Neural progenitor cell (in vitro differentiated cells): ENCODE measurements at regions not wholly inside any gene's neighbourhood (a gene's known extent, or its start where the extent isn't known, plus 50 kb on each side); places are given as distances from the start of the nearest gene placed in this dataset.

Experiments
- DNase-seq: peaks from one replicate; pipeline ENCODE4 v3.0.0-alpha.2; 2016; ENCODE audit warnings: low spot score
- H2AFZ ChIP-seq: fragments of 200-600 bp; sonication (generic); replicated peaks from 2 replicates; pipeline ENCODE4 v1.6.1; 2016; ENCODE audit warnings: antibody characterized with exemption
- H3F3A ChIP-seq: fragments of 200-600 bp; sonication (generic); 2 replicates; pipeline ENCODE4 v1.6.1; 2016; ENCODE audit warnings: antibody characterized with exemption, low read depth
- H3K27ac ChIP-seq: fragments of 200-600 bp; sonication (generic); 2 replicates; pipeline ENCODE4 v1.5.1; 2016; ENCODE audit warnings: mild to moderate bottlenecking
- H3K27me3 ChIP-seq: fragments of 200-600 bp; sonication (generic); 2 replicates; pipeline ENCODE4 v1.6.1; 2016; ENCODE audit warnings: mild to moderate bottlenecking, moderate library complexity
- H3K36me3 ChIP-seq: fragments of 200-600 bp; sonication (generic); 2 replicates; pipeline ENCODE4 v1.5.1; 2016
- H3K4me1 ChIP-seq: fragments of 200-600 bp; sonication (generic); 2 replicates; pipeline ENCODE4 v1.6.1; 2016; ENCODE audit warnings: mixed run types
- H3K4me2 ChIP-seq: fragments of 200-600 bp; sonication (generic); 2 replicates; pipeline ENCODE4 v1.6.1; 2016
- H3K4me3 ChIP-seq: fragments of 200-600 bp; sonication (generic); 2 replicates; pipeline ENCODE4 v1.5.1; 2016
- H3K79me2 ChIP-seq: fragments of 200-600 bp; sonication (generic); 2 replicates; pipeline ENCODE4 v1.6.1; 2016; ENCODE audit warnings: low read depth
- H3K9ac ChIP-seq: fragments of 200-600 bp; sonication (generic); 2 replicates; pipeline ENCODE4 v1.6.1; 2016
- H3K9me3 ChIP-seq: fragments of 200-600 bp; sonication (generic); 2 replicates; pipeline ENCODE4 v1.5.1; 2016; ENCODE audit warnings: low read depth
- H4K20me1 ChIP-seq: fragments of 200-600 bp; sonication (generic); 2 replicates; pipeline ENCODE4 v1.6.1; 2016; ENCODE audit warnings: low read depth
- H3K27ac Mint-ChIP-seq: 3 replicates; pipeline ENCODE4 v1.8.0; 2021; ENCODE audit warnings: mixed read lengths
- H3K27me3 Mint-ChIP-seq: 2 replicates; pipeline ENCODE4 v1.8.0; 2022; ENCODE audit warnings: low read depth, mild to moderate bottlenecking, inconsistent platforms, moderate library complexity, mixed read lengths; ENCODE audit not compliant: insufficient read depth
- H3K36me3 Mint-ChIP-seq: 3 replicates; pipeline ENCODE4 v1.8.0; 2021; ENCODE audit warnings: mixed read lengths
- H3K4me1 Mint-ChIP-seq: 3 replicates; pipeline ENCODE4 v1.8.0; 2021; ENCODE audit warnings: mixed read lengths
- H3K4me3 Mint-ChIP-seq: 3 replicates; pipeline ENCODE4 v1.8.0; 2021; ENCODE audit warnings: mild to moderate bottlenecking, moderate library complexity, mixed read lengths
- H3K9me3 Mint-ChIP-seq: 3 replicates; pipeline ENCODE4 v1.8.0; 2020; ENCODE audit warnings: mixed read lengths
- CTCF ChIP-seq: fragments of 200-600 bp; sonication (generic); IDR thresholded peaks from 2 replicates; pipeline ENCODE4 v1.5.1; 2017; ENCODE audit warnings: antibody characterized with exemption, mild to moderate bottlenecking
- EZH2 ChIP-seq: fragments of 200-600 bp; sonication (generic); IDR thresholded peaks from 2 replicates; pipeline ENCODE4 v1.6.1; 2017; ENCODE audit warnings: antibody characterized with exemption, mild to moderate bottlenecking, moderate library complexity
- EZH2phosphoT487 ChIP-seq: fragments of 200-600 bp; sonication (generic); IDR thresholded peaks from 2 replicates; pipeline ENCODE4 v1.6.1; 2017; ENCODE audit warnings: antibody characterized with exemption

DNA sequence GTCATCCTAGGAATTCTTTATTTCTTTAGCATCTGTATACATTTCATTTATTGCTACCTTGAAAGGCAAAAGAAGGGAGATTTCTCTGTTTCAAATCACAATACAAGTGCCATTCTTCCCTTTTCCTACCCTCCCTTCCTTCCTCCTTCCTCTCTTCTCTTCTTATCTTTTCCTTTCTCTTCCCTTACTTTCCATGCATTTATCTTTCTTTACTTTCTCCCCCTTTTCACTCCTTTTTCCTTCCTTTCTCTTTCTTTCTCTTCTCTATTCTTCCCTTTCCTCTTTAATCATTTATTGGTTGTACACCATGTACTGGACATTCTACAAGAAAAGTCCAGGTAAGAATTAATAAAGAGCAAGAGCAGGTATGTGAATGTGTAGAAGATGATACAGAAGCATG, 251.0 kb upstream of the PEX5L start:
- no peak overlapping the region for H3K4me3 ChIP-seq
- no peaks in the 10 kb centered on the region for H3K27me3 Mint-ChIP-seq
- no peak overlapping the region for H3K4me3 Mint-ChIP-seq
- H3K4me1 Mint-ChIP-seq, result no peaks in the 10 kb centered on the region
- no peak for DNase-seq
- TF ChIP-seq CTCF (no peak), EZH2phosphoT487 (no peak), EZH2 (no peak)
- no peaks in the 10 kb centered on the region for H3F3A ChIP-seq
- no peaks in the 10 kb centered on the region for H3K9me3 ChIP-seq
- H4K20me1 ChIP-seq, result no peaks in the 10 kb centered on the region
- H3K36me3 Mint-ChIP-seq, result no peaks in the 10 kb centered on the region
- no peaks in the 10 kb centered on the region for H3K79me2 ChIP-seq
- no peak overlapping the region for H3K4me2 ChIP-seq
- H2AFZ ChIP-seq, result no peak overlapping the region
- H3K27ac Mint-ChIP-seq, result no peak overlapping the region
- no peaks in the 10 kb centered on the region for H3K4me1 ChIP-seq
- H3K27me3 ChIP-seq, result no peaks in the 10 kb centered on the region
- no peaks in the 10 kb centered on the region for H3K36me3 ChIP-seq
- H3K27ac ChIP-seq, result no peak overlapping the region
- no peak overlapping the region for H3K9ac ChIP-seq
- peaks cover 3% of the 10 kb centered on the region for H3K9me3 Mint-ChIP-seq

DNA sequence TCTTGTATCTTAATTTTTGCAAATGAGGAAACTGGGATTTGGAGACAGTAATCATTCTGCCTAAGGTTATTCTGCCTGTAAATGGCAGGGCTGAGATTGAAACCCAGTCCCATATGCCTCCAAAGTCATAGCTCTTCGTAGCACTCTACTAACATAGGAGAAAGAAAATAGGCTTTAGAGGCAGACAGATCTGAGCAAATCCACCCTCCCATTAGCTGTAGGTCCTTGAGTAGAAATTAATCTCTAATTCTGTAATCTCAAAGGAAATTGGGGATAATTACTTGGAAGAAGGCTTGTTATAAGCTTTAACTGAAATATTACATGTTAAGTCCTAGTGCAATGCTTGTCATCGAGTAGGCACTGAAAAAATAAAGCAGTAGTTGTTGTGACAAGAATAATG, 252.1 kb upstream of the PEX5L start:
- Histone ChIP-seq H3K4me2 (no peak overlapping the region), H3K27ac (no peak overlapping the region), H3K4me1 (no peaks in the 10 kb centered on the region), H4K20me1 (no peaks in the 10 kb centered on the region), H3K4me3 (no peak overlapping the region), H3K9me3 (no peaks in the 10 kb centered on the region), H3K27me3 (no peaks in the 10 kb centered on the region), H3K79me2 (no peaks in the 10 kb centered on the region), H2AFZ (no peak overlapping the region), H3F3A (no peaks in the 10 kb centered on the region), H3K36me3 (no peaks in the 10 kb centered on the region), H3K9ac (no peak overlapping the region)
- H3K4me1 Mint-ChIP-seq, result no peaks in the 10 kb centered on the region
- no peak for DNase-seq
- no peaks in the 10 kb centered on the region for H3K27me3 Mint-ChIP-seq
- H3K4me3 Mint-ChIP-seq, result no peak overlapping the region
- H3K27ac Mint-ChIP-seq, result no peak overlapping the region
- H3K9me3 Mint-ChIP-seq, result peaks cover 3% of the 10 kb centered on the region
- no peaks in the 10 kb centered on the region for H3K36me3 Mint-ChIP-seq
- TF ChIP-seq EZH2 (no peak), CTCF (no peak), EZH2phosphoT487 (no peak)

DNA sequence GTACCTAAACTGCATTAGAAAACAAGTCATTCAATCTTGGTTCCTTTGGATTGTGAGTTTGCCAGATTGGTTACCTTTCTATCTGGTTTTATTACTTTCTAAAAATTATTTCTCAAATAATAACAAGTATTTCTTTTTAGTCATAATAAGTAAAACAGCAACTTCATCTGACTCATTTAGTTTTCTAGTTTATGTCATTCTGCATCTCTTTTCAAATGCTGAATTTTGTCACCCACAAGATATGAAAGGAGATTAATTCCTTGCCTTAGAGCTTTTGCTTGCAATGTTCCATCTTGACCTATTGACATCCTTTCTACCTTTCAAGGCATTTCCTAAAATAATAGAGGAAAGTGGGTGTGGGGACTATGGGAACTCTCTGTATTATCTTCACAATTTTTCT, 253.6 kb upstream of the PEX5L start:
- Histone ChIP-seq H3K9ac (no peak overlapping the region), H4K20me1 (no peaks in the 10 kb centered on the region), H3F3A (no peaks in the 10 kb centered on the region), H3K4me2 (no peak overlapping the region), H3K9me3 (no peaks in the 10 kb centered on the region), H3K27ac (no peak overlapping the region), H3K4me1 (no peaks in the 10 kb centered on the region), H3K36me3 (no peaks in the 10 kb centered on the region), H3K79me2 (no peaks in the 10 kb centered on the region), H2AFZ (no peak overlapping the region), H3K4me3 (no peak overlapping the region), H3K27me3 (no peaks in the 10 kb centered on the region)
- peaks cover 6% of the 10 kb centered on the region for H3K4me1 Mint-ChIP-seq
- H3K4me3 Mint-ChIP-seq, result no peak overlapping the region
- no peaks in the 10 kb centered on the region for H3K36me3 Mint-ChIP-seq
- H3K27me3 Mint-ChIP-seq, result no peaks in the 10 kb centered on the region
- TF ChIP-seq CTCF, result no peak
- no peak for TF ChIP-seq EZH2phosphoT487
- no peak for TF ChIP-seq EZH2
- no peak for DNase-seq
- no peak overlapping the region for H3K27ac Mint-ChIP-seq
- H3K9me3 Mint-ChIP-seq, result peaks cover 3% of the 10 kb centered on the region
